PFSK-1 (cell line): ENCODE measurements at regions not wholly inside any gene's neighbourhood (a gene's known extent, or its start where the extent isn't known, plus 50 kb on each side); places are given as distances from the start of the nearest gene placed in this dataset.

Source experiments
- FOXP2 ChIP-seq: optimal IDR thresholded peaks from 2 replicates; pipeline ENCODE3; 2011; ENCODE audit warnings: borderline replicate concordance, control low read depth, inconsistent platforms; ENCODE audit not compliant: insufficient read depth; ENCODE audit errors: extremely low read length, extremely low read depth
- POLR2AphosphoS5 ChIP-seq: IDR thresholded peaks from 2 replicates; pipeline ENCODE4 v1.6.1; 2012; ENCODE audit warnings: low read depth, mild to moderate bottlenecking, control low read depth, low read length, moderate library complexity
- REST ChIP-seq, 2 experiments: IDR thresholded peaks; 2 replicates each; pipeline versions ENCODE4 v1.6.1 to v1.8.0; 2011 to 2012; ENCODE audit warnings: low read depth in 2 of 2, low read length in 2 of 2, control low read depth in 1 of 2, inconsistent platforms in 1 of 2, mild to moderate bottlenecking in 1 of 2, moderate library complexity in 1 of 2; ENCODE audit not compliant: insufficient read depth in 1 of 2
- SIN3A ChIP-seq: IDR thresholded peaks from 2 replicates; pipeline ENCODE4 v1.6.1; 2012; ENCODE audit warnings: mild to moderate bottlenecking, low read length, moderate library complexity, borderline replicate concordance; ENCODE audit not compliant: insufficient read depth
- TAF1 ChIP-seq: IDR thresholded peaks from 2 replicates; pipeline ENCODE4 v1.6.1; 2012; ENCODE audit warnings: low read length, control low read depth, borderline replicate concordance; ENCODE audit not compliant: insufficient read depth

- TF ChIP-seq TAF1 (no peak), FOXP2 (no peak), REST (IDR thresholded peaks at IDR 0.05; ENCODE audit: insufficient read depth in 1 of 2, low read depth in 2 of 2, low read length in 2 of 2) (no peak), SIN3A (no peak), POLR2AphosphoS5 (no peak)
These were observed 100.3 kb upstream of the ELAVL2 start for GRCh38 chr9:23926368-23926767.

GRCh38 chr9:23914431-23915003 is 88.5 kb upstream of the ELAVL2 start:
- TF ChIP-seq FOXP2 (no peak), POLR2AphosphoS5 (no peak), REST (IDR thresholded peaks at IDR 0.05; ENCODE audit: insufficient read depth in 1 of 2, low read depth in 2 of 2, low read length in 2 of 2) (no peak), TAF1 (no peak), SIN3A (no peak)

DNA sequence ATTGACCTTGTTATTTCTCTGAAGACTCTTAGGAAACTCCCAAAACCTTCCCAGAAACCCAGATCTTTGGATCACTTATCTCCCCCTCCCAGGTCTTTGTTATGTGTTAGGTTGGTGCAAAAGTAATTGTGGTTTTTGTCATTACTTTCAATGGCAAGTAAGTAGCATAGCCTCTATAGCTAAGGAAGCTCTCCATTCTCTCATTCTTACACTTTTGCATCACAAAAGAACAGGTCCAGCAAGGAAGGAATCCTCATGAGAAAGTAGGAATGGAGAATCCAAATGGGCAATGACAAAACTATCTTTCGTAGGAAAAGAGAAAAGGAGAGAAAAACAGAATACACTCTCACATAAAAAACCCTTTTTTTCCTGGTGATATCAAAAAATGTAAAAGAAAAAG is 81.3 kb upstream of the ELAVL2 start:
- TF ChIP-seq POLR2AphosphoS5 (no peak), FOXP2 (no peak), REST (IDR thresholded peaks at IDR 0.05; ENCODE audit: insufficient read depth in 1 of 2, low read depth in 2 of 2, low read length in 2 of 2) (no peak), SIN3A (no peak), TAF1 (no peak)

DNA sequence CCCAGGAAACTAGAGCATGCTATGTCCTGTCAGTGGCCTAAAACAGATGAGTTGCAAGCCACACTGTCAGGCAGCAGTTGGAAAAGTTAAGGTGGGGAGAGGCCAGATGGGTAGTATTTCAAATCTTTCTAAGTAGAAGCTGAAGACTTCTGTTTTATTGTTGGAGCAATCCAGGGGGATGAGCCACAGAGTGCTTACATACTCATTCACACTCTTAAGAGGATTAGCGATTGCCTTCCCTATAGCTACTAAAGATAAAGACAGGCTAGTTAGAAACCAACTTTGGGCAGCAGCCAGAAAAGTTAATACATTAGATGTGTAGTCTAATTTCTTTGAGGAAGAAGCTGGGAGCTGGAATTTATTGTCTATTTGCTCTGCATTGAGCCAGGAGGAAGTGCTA is 61.7 kb upstream of the ELAVL2 start:
- no peak for TF ChIP-seq TAF1
- no peak for TF ChIP-seq POLR2AphosphoS5
- TF ChIP-seq REST (IDR thresholded peaks at IDR 0.05; ENCODE audit: insufficient read depth in 1 of 2, low read depth in 2 of 2, low read length in 2 of 2): no peak
- TF ChIP-seq SIN3A: no peak
- no peak for TF ChIP-seq FOXP2
